Endothelial cell of umbilical vein (primary cell): ENCODE measurements at regions not wholly inside any gene's neighbourhood (a gene's known extent, or its start where the extent isn't known, plus 50 kb on each side); places are given as distances from the start of the nearest gene placed in this dataset.

Source experiments
- BruUV-seq: library from RNA; stranded (reverse); fragments of 400-500 nt; replicated peaks from 2 replicates; lab custom pipeline; 2021; lab: Mats Ljungman, UMichigan
- CTCF ChIA-PET: fragments of 300-600, 350-600 bp; sonication (Branson Sonifier 250); formaldehyde crosslinking; loops from one replicate; lab custom pipeline; 2021; ENCODE audit warnings: antibody characterized with exemption, inconsistent platforms; lab: Charles Lee
- POLR2A ChIA-PET: fragments of 300-600, 350-600 bp; sonication (Branson Sonifier 250); formaldehyde crosslinking; loops from one replicate; lab custom pipeline; 2021; ENCODE audit warnings: antibody characterized with exemption, inconsistent platforms; lab: Charles Lee
- DNase-seq: peaks from one replicate; pipeline ENCODE4 v3.0.0-alpha.2; 2011; ENCODE audit warnings: low read depth, low spot score
- FAIRE-seq: peaks from 2 replicates; lab custom pipeline; 2011; peaks lifted over from hg19 to GRCh38; lab: Jason Lieb, UNC
- H2AFZ ChIP-seq: 2 replicates; pipeline ENCODE4 v1.6.0; 2012; ENCODE audit warnings: low read depth, low read length, control low read depth, inconsistent platforms
- H3K27ac ChIP-seq: 2 replicates; pipeline ENCODE4 v1.5.1; 2011; ENCODE audit warnings: low read depth, mild to moderate bottlenecking, control low read depth, low read length, moderate library complexity; ENCODE audit not compliant: insufficient read depth
- H3K27me3 ChIP-seq, 2 experiments: 2 replicates each; pipeline versions ENCODE4 v1.6.0 to v1.6.1; 2011; ENCODE audit warnings: low read length in 2 of 2, mixed read lengths in 1 of 2; ENCODE audit not compliant: control insufficient read depth in 2 of 2, insufficient read depth in 2 of 2
- H3K36me3 ChIP-seq, 2 experiments: 2 replicates in 1 of 2; 3 replicates in 1 of 2; pipeline ENCODE4 v1.5.1; 2011; ENCODE audit warnings: low read length in 2 of 2, mild to moderate bottlenecking in 1 of 2, moderate library complexity in 1 of 2; ENCODE audit not compliant: control insufficient read depth in 2 of 2, insufficient read depth in 2 of 2; ENCODE audit errors: extremely low read depth in 1 of 2
- H3K4me1 ChIP-seq: 3 replicates; pipeline ENCODE4 v1.5.1; 2011; ENCODE audit warnings: mild to moderate bottlenecking, low read length; ENCODE audit not compliant: control insufficient read depth, insufficient read depth; ENCODE audit errors: extremely low read depth
- H3K4me2 ChIP-seq: 2 replicates; pipeline ENCODE4 v1.6.1; 2011; ENCODE audit warnings: low read length, control low read depth, mixed read lengths; ENCODE audit not compliant: insufficient read depth
- H3K4me3 ChIP-seq, 3 experiments: fragments of 200-600 bp in 1 of 3; sonication (generic), shearing (Covaris generic) in 1 of 3; replicated peaks in 1 of 3; 2 replicates each; pipeline ENCODE4 v1.5.1; 2011 to 2016; ENCODE audit warnings: control low read depth in 3 of 3, low read length in 3 of 3, mild to moderate bottlenecking in 2 of 3, inconsistent platforms in 1 of 3, low read depth in 1 of 3, moderate library complexity in 1 of 3; ENCODE audit not compliant: insufficient read depth in 1 of 3
- H3K79me2 ChIP-seq: 2 replicates; pipeline ENCODE4 v1.6.0; 2012; ENCODE audit warnings: low read length, inconsistent platforms; ENCODE audit not compliant: control insufficient read depth, insufficient read depth
- H3K9ac ChIP-seq: replicated peaks from 2 replicates; pipeline ENCODE3; 2011; ENCODE audit warnings: low read length, control low read depth; ENCODE audit not compliant: insufficient read depth; ENCODE audit errors: extremely low read depth
- H3K9me1 ChIP-seq: replicated peaks from 3 replicates; pipeline ENCODE4 v1.6.0; 2011; ENCODE audit warnings: mild to moderate bottlenecking, low read length; ENCODE audit not compliant: control insufficient read depth, insufficient read depth; ENCODE audit errors: extremely low read depth
- H3K9me3 ChIP-seq: replicated peaks from 2 replicates; pipeline ENCODE4 v1.5.1; 2012; ENCODE audit warnings: low read length, inconsistent platforms; ENCODE audit not compliant: control insufficient read depth, insufficient read depth
- H4K20me1 ChIP-seq: replicated peaks from 2 replicates; pipeline ENCODE3; 2011; ENCODE audit warnings: mild to moderate bottlenecking, low read length; ENCODE audit not compliant: control insufficient read depth, insufficient read depth; ENCODE audit errors: extremely low read depth
- CTCF ChIP-seq, 2 donors: IDR thresholded peaks; 1 replicate in 1 of 2; 2 replicates in 1 of 2; pipeline ENCODE4 v1.5.1; 2011; ENCODE audit warnings: low read length in 2 of 2, mild to moderate bottlenecking in 2 of 2, moderate library complexity in 2 of 2, control low read depth in 1 of 2, inconsistent platforms in 1 of 2, low read depth in 1 of 2; ENCODE audit not compliant: insufficient read depth in 1 of 2; ENCODE audit errors: extremely low read depth in 1 of 2
- EZH2 ChIP-seq: IDR thresholded peaks from 2 replicates; pipeline ENCODE4 v1.6.1; 2012; ENCODE audit warnings: borderline replicate concordance, low read depth, mild to moderate bottlenecking, moderate library complexity, low read length, inconsistent platforms; ENCODE audit not compliant: severe bottlenecking
- FOS ChIP-seq: IDR thresholded peaks from 2 replicates; pipeline ENCODE4 v1.6.1; 2011; ENCODE audit warnings: mild to moderate bottlenecking, low read length, moderate library complexity, borderline replicate concordance; ENCODE audit not compliant: insufficient read depth
- GATA2 ChIP-seq: IDR thresholded peaks from 2 replicates; pipeline ENCODE4 v1.7.0; 2011; ENCODE audit warnings: low read depth, mild to moderate bottlenecking, moderate library complexity, mixed read lengths, low read length; ENCODE audit not compliant: insufficient read length, insufficient read depth
- JUN ChIP-seq: IDR thresholded peaks from 2 replicates; pipeline ENCODE4 v1.6.1; 2011; ENCODE audit warnings: borderline replicate concordance, low read depth; ENCODE audit not compliant: insufficient read length, insufficient read depth
- MYC ChIP-seq: IDR thresholded peaks from one replicate; pipeline ENCODE4 v1.6.1; 2011; ENCODE audit warnings: mild to moderate bottlenecking, low read depth, low read length
- POLR2A ChIP-seq: IDR thresholded peaks from 2 replicates; pipeline ENCODE4 v1.6.1; 2012; ENCODE audit warnings: low read depth, mild to moderate bottlenecking, control low read depth, low read length
- POLR2AphosphoS5 ChIP-seq: IDR thresholded peaks from 2 replicates; pipeline ENCODE4 v1.6.1; 2012; ENCODE audit warnings: low read depth, mild to moderate bottlenecking, control low read depth, low read length, moderate library complexity; ENCODE audit not compliant: insufficient read depth
- dilution Hi-C: fragments of 300-500 bp; cut with MboI; formaldehyde crosslinking; loops from one replicate; pipeline ENCODE4 v1.15.0; 2019; ENCODE audit warnings: low sequenced_read_pairs; ENCODE audit not compliant: extremely low pct_ligation_motif_present
- intact Hi-C: fragments of 100-400 bp; cut with micrococcal nuclease; formaldehyde crosslinking; loops from one replicate; pipeline ENCODE4 v1.10.0; 2022
- TF ChIP-seq, protein P1 (sequence below): IDR thresholded peaks from 2 replicates; pipeline ENCODE4 v1.6.1; 2011; ENCODE audit not compliant: insufficient read depth, insufficient read length

DNA sequence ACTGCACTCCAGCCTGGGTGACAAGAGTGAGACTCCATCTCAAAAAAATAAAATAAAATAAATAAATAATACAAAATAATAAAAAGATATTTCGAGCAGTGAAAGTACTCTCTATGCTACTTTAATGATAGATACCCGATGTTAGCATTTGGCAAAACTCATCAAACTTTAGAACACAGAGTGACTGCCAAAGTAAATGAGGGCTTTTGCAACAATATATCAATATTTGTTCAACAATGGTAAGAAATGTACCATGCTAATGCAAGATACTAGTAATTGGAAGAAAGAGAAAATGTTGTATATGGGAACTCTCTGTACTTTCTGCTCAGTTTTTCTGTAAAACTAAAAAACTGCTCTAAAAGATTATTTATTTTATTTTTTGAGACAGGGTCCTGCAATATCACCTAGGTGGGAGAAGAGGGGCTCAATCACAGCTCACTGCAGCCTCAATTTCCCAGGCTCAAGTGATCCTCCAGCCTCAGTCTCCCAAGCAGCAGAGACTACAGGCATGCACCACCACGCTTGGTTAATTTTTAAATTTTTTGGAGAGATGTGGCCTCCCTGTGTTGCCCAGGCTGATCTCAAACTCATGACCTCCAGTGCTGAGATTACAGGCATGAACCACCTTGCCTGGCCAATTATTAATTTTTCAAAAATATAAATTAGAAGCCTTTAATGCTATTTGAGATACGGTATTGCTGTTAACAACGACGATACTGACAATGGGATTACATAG, 650.5 kb upstream of the NR2F2 start:
- Histone ChIP-seq H3K27ac (no peak overlapping the region), H3K79me2 (no peaks in the 10 kb centered on the region), H3K9me3 (no peaks in the 10 kb centered on the region), H3K4me2 (no peak overlapping the region), H3K4me3 (no peak overlapping the region), H3K4me1 (peaks cover 15% of the 10 kb centered on the region), H2AFZ (no peak overlapping the region), H3K27me3 (no peaks in the 10 kb centered on the region), H3K9me1 (no peaks in the 10 kb centered on the region), H3K9ac (no peak overlapping the region), H3K36me3 (no peaks in the 10 kb centered on the region), H4K20me1 (no peaks in the 10 kb centered on the region)
- intact Hi-C loops = loop anchor here (5.0 to 10.0 kb wide), 3 partner anchors 73 to 1095 kb away; no protein-coding TSS in a partner anchor
- dilution Hi-C loops = no loop called here
- BruUV-seq = no TSS peak
- no peak for TF ChIP-seq EZH2
- no peak for TF ChIP-seq CTCF (IDR thresholded peaks at IDR 0.05; ENCODE audit: extremely low read depth in 1 of 2, insufficient read depth in 1 of 2, low read depth in 1 of 2, low read length in 2 of 2)
- no peak for TF ChIP-seq JUN
- no peak for TF ChIP-seq GATA2
- no peak for TF ChIP-seq MYC
- no peak for TF ChIP-seq POLR2A
- no peak for TF ChIP-seq FOS
- TF ChIP-seq POLR2AphosphoS5 = no peak
- TF ChIP-seq, protein P1, sequence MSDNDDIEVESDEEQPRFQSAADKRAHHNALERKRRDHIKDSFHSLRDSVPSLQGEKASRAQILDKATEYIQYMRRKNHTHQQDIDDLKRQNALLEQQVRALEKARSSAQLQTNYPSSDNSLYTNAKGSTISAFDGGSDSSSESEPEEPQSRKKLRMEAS = no peak
- CTCF ChIA-PET = no interaction called here
- FAIRE-seq (no peak), DNase-seq (no peak)
- POLR2A ChIA-PET = no interaction called here
